H1 (cell line): ENCODE measurements at regions not wholly inside any gene's neighbourhood (a gene's known extent, or its start where the extent isn't known, plus 50 kb on each side); places are given as distances from the start of the nearest gene placed in this dataset.

Source experiments
- CTCF ChIA-PET: fragments of 300-600 bp; sonication (Branson Sonifier 250); formaldehyde crosslinking; loops from one replicate; lab custom pipeline; 2021; ENCODE audit not compliant: partially characterized antibody; lab: Charles Lee
- POLR2A ChIA-PET: fragments of 300-600 bp; sonication (Branson Sonifier 250); formaldehyde crosslinking; loops from one replicate; lab custom pipeline; 2021; ENCODE audit warnings: inconsistent platforms; ENCODE audit not compliant: partially characterized antibody; lab: Charles Lee
- DNase-seq, 2 experiments: peaks; one replicate each; pipeline versions ENCODE4 v3.0.0 to v3.0.0-alpha.2; 2010 to 2022; ENCODE audit warnings: low spot score in 2 of 2, low read depth in 1 of 2, mixed read lengths in 1 of 2
- FAIRE-seq: peaks from 2 replicates; lab custom pipeline; 2011; peaks lifted over from hg19 to GRCh38; lab: Jason Lieb, UNC
- H2AFZ ChIP-seq: 2 replicates; pipeline ENCODE4 v1.8.1; 2012; ENCODE audit warnings: low read length, inconsistent platforms
- H2AK5ac ChIP-seq: 2 replicates; pipeline ENCODE4 v1.6.1; 2013; ENCODE audit warnings: low read depth, low read length
- H2BK120ac ChIP-seq: replicated peaks from 2 replicates; pipeline ENCODE3; 2013; ENCODE audit warnings: low read depth, low read length, inconsistent platforms
- H2BK12ac ChIP-seq: 2 replicates; pipeline ENCODE4 v1.6.1; 2013; ENCODE audit warnings: low read depth, low read length
- H2BK15ac ChIP-seq: 2 replicates; pipeline ENCODE4 v1.6.1; 2013; ENCODE audit warnings: low read length
- H2BK20ac ChIP-seq: 2 replicates; pipeline ENCODE4 v1.6.1; 2013; ENCODE audit warnings: low read length
- H2BK5ac ChIP-seq: 2 replicates; pipeline ENCODE4 v1.6.1; 2013; ENCODE audit warnings: low read depth, low read length
- H3K14ac ChIP-seq: 2 replicates; pipeline ENCODE4 v1.6.1; 2013; ENCODE audit warnings: inconsistent platforms; ENCODE audit not compliant: insufficient read length
- H3K18ac ChIP-seq: 2 replicates; pipeline ENCODE4 v1.6.1; 2013; ENCODE audit warnings: low read length; ENCODE audit errors: extremely low read depth
- H3K23ac ChIP-seq: 2 replicates; pipeline ENCODE4 v1.6.1; 2013; ENCODE audit warnings: inconsistent platforms; ENCODE audit not compliant: insufficient read length
- H3K23me2 ChIP-seq: 2 replicates; pipeline ENCODE4 v1.6.1; 2013; ENCODE audit warnings: low read depth, low read length
- H3K27ac ChIP-seq: 2 replicates; pipeline ENCODE4 v1.6.1; 2011; ENCODE audit warnings: low read depth, low read length, inconsistent platforms
- H3K27me3 ChIP-seq, 4 experiments: replicated peaks in 1 of 4; 1 replicate in 1 of 4; 2 replicates in 3 of 4; pipeline versions ENCODE4 v1.6.1 to v1.8.1; 2011 to 2013; ENCODE audit warnings: low read length in 3 of 4, mild to moderate bottlenecking in 3 of 4, inconsistent platforms in 2 of 4, mixed read lengths in 2 of 4, moderate library complexity in 1 of 4; ENCODE audit not compliant: control insufficient read depth in 3 of 4, insufficient read depth in 3 of 4; ENCODE audit errors: extremely low read depth in 1 of 4
- H3K36me3 ChIP-seq, 4 experiments: 2 replicates each; pipeline versions ENCODE4 v1.6.1 to v1.8.1; 2011 to 2013; ENCODE audit warnings: mild to moderate bottlenecking in 4 of 4, low read length in 3 of 4, moderate library complexity in 2 of 4, control low read depth in 1 of 4, inconsistent platforms in 1 of 4; ENCODE audit not compliant: insufficient read depth in 4 of 4, control insufficient read depth in 2 of 4
- H3K4ac ChIP-seq: replicated peaks from 2 replicates; pipeline ENCODE3; 2013; ENCODE audit warnings: low read length, low read depth, mixed read lengths, inconsistent platforms; ENCODE audit not compliant: insufficient read length
- H3K4me1 ChIP-seq, 4 experiments: replicated peaks in 1 of 4; 1 replicate in 1 of 4; 2 replicates in 3 of 4; pipeline versions ENCODE4 v1.6.1 to v1.8.1; 2011 to 2013; ENCODE audit warnings: low read length in 3 of 4, inconsistent platforms in 2 of 4, mixed read lengths in 1 of 4; ENCODE audit not compliant: insufficient read depth in 4 of 4, control insufficient read depth in 3 of 4
- H3K4me2 ChIP-seq, 2 experiments: 2 replicates each; pipeline versions ENCODE4 v1.6.1 to v1.8.1; 2011 to 2013; ENCODE audit warnings: low read depth in 2 of 2, low read length in 2 of 2, control low read depth in 1 of 2, inconsistent platforms in 1 of 2, mild to moderate bottlenecking in 1 of 2; ENCODE audit not compliant: insufficient read depth in 1 of 2
- H3K4me3 ChIP-seq, 4 experiments: fragments of 200-600, 300-600 bp in 1 of 4; sonication (generic), shearing (Covaris generic), sonication (Bioruptor Twin) in 1 of 4; 2 replicates each; pipeline versions ENCODE4 v1.5.1 to v1.8.1; 2011 to 2016; ENCODE audit warnings: low read length in 4 of 4, low read depth in 3 of 4, control low read depth in 2 of 4, inconsistent platforms in 2 of 4, mild to moderate bottlenecking in 2 of 4, mixed read lengths in 1 of 4, moderate library complexity in 1 of 4; ENCODE audit not compliant: insufficient read depth in 2 of 4; ENCODE audit errors: extremely low read depth in 1 of 4
- H3K56ac ChIP-seq: replicated peaks from 2 replicates; pipeline ENCODE3; 2013; ENCODE audit warnings: low read depth, mild to moderate bottlenecking, mixed read lengths, low read length, inconsistent platforms; ENCODE audit not compliant: insufficient read length
- H3K79me1 ChIP-seq: 2 replicates; pipeline ENCODE4 v1.6.1; 2013; ENCODE audit warnings: low read depth, low read length, control low read depth
- H3K79me2 ChIP-seq, 2 experiments: 2 replicates each; pipeline versions ENCODE4 v1.6.1 to v1.8.1; 2012 to 2013; ENCODE audit warnings: low read length in 2 of 2, mild to moderate bottlenecking in 2 of 2, inconsistent platforms in 1 of 2; ENCODE audit not compliant: insufficient read depth in 2 of 2, control insufficient read depth in 1 of 2
- H3K9ac ChIP-seq, 4 experiments: replicated peaks in 1 of 4; 1 replicate in 1 of 4; 2 replicates in 3 of 4; pipeline versions ENCODE4 v1.6.1 to v1.8.1; 2011 to 2013; ENCODE audit warnings: low read depth in 3 of 4, low read length in 3 of 4, control low read depth in 2 of 4, mild to moderate bottlenecking in 2 of 4, moderate library complexity in 2 of 4, inconsistent platforms in 1 of 4; ENCODE audit errors: extremely low read depth in 1 of 4
- H3K9me3 ChIP-seq, 2 experiments: 2 replicates each; pipeline versions ENCODE4 v1.6.1 to v1.8.1; 2012 to 2013; ENCODE audit warnings: mild to moderate bottlenecking in 2 of 2, moderate library complexity in 2 of 2, control low read depth in 1 of 2, inconsistent platforms in 1 of 2, low read depth in 1 of 2, low read length in 1 of 2, mixed read lengths in 1 of 2; ENCODE audit not compliant: insufficient read depth in 2 of 2
- H4K20me1 ChIP-seq, 2 experiments: replicated peaks in 1 of 2; 2 replicates each; pipeline versions ENCODE3 to v1.8.1; 2011 to 2013; ENCODE audit warnings: inconsistent platforms in 2 of 2, low read length in 2 of 2, mild to moderate bottlenecking in 1 of 2; ENCODE audit not compliant: insufficient read depth in 2 of 2, control insufficient read depth in 1 of 2
- H4K5ac ChIP-seq: 2 replicates; pipeline ENCODE4 v1.6.1; 2013; ENCODE audit warnings: low read length, low read depth, mixed read lengths, inconsistent platforms; ENCODE audit not compliant: insufficient read length
- H4K8ac ChIP-seq: 2 replicates; pipeline ENCODE4 v1.8.0; 2013; ENCODE audit warnings: mild to moderate bottlenecking, moderate library complexity, low read length, inconsistent platforms; ENCODE audit not compliant: insufficient read depth; ENCODE audit errors: extremely low read depth
- H4K91ac ChIP-seq: replicated peaks from 2 replicates; pipeline ENCODE3; 2013; ENCODE audit warnings: low read length, mixed read lengths, inconsistent platforms; ENCODE audit not compliant: insufficient read length
- ASH2L ChIP-seq: fragments of 200-600, 300-600 bp; sonication (generic); IDR thresholded peaks from one replicate; pipeline ENCODE4 v1.7.1; 2017; ENCODE audit warnings: low read length
- CBX5 ChIP-seq: fragments of 300-800, 300-1000 bp; sonication (generic); IDR thresholded peaks from 2 replicates; pipeline ENCODE4 v1.7.1; 2016; ENCODE audit warnings: antibody characterized with exemption, low read length, low read depth
- CREB1 ChIP-seq: IDR thresholded peaks from 2 replicates; pipeline ENCODE4 v1.6.1; 2012; ENCODE audit warnings: inconsistent platforms
- EP300 ChIP-seq, 2 experiments: IDR thresholded peaks; 1 replicate in 1 of 2; 2 replicates in 1 of 2; pipeline ENCODE4 v1.6.1; 2011 to 2012; ENCODE audit warnings: low read depth in 2 of 2, low read length in 2 of 2, mild to moderate bottlenecking in 2 of 2, borderline replicate concordance in 1 of 2, inconsistent platforms in 1 of 2, moderate library complexity in 1 of 2
- GABPA ChIP-seq: IDR thresholded peaks from 2 replicates; pipeline ENCODE4 v1.6.1; 2011; ENCODE audit warnings: mild to moderate bottlenecking, low read length, moderate library complexity, borderline replicate concordance; ENCODE audit not compliant: insufficient read depth
- HDAC2 ChIP-seq, 2 experiments: fragments of 300-600 bp in 1 of 2; sonication (generic) in 1 of 2; IDR thresholded peaks; 2 replicates each; pipeline ENCODE4 v1.6.1; 2011 to 2012; ENCODE audit warnings: low read depth in 2 of 2, low read length in 2 of 2, mild to moderate bottlenecking in 2 of 2, moderate library complexity in 2 of 2, borderline replicate concordance in 1 of 2, inconsistent platforms in 1 of 2
- PHF8 ChIP-seq: fragments of 200-600 bp; sonication (generic); conservative IDR thresholded peaks from 2 replicates; pipeline ENCODE4 v1.7.1; 2012; ENCODE audit warnings: low read depth, mild to moderate bottlenecking, inconsistent platforms, low read length, moderate library complexity
- POU5F1 ChIP-seq: IDR thresholded peaks from 2 replicates; pipeline ENCODE4 v1.6.1; 2011; ENCODE audit warnings: low read depth, mild to moderate bottlenecking, low read length, moderate library complexity
- SIRT6 ChIP-seq: IDR thresholded peaks from one replicate; pipeline ENCODE4 v1.7.1; 2012; ENCODE audit warnings: low read length, inconsistent platforms
- SP1 ChIP-seq: IDR thresholded peaks from 2 replicates; pipeline ENCODE4 v1.6.1; 2011; ENCODE audit warnings: low read depth, low read length
- TBP ChIP-seq: IDR thresholded peaks from 2 replicates; pipeline ENCODE4 v1.6.1; 2011; ENCODE audit warnings: low read depth, low read length, improper control_type of control experiment
- WGBS, 2 experiments: shearing (Covaris generic) in 1 of 2; methylation state at CpG; one replicate each; pipeline versions ENCODE4 v1.1.6 to v1.1.7; 2013 to 2015; ENCODE audit warnings: low lambda C conversion rate in 2 of 2, mixed read lengths in 2 of 2, inconsistent platforms in 1 of 2, low coverage in 1 of 2, missing lambda C conversion rate in 1 of 2; ENCODE audit not compliant: insufficient replicate concordance in 2 of 2, insufficient coverage in 1 of 2, insufficient read length in 1 of 2; ENCODE audit errors: extremely low coverage in 1 of 2, missing lambda C conversion rate in 1 of 2; 5-methylcytosine and 5-hydroxymethylcytosine counted together
- TF ChIP-seq, protein P1 (sequence below): IDR thresholded peaks from 2 replicates; pipeline ENCODE4 v1.6.1; 2012; ENCODE audit warnings: inconsistent platforms

DNA sequence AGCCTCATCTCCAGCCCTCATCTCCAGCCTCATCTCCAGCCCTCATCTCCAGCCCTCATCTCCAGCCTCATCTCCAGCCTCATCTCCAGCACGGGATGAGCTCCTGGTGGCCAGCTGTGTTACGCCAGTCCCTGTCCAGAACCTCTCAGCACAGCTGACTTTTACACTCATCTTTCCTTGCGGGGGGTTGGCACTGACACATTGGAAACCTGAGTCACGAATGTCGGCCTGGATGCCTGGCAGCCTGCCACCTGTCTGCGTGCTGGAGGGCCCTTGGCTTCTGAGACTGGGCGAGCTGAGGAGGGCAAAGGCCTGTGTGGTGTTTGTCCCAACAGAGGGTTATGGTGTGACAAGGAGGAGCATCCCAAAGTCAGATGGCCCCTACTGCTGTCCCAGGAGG, 66.1 kb upstream of the HGFAC start:
- Histone ChIP-seq H3K27me3 (peaks cover 0 to 9% (median 8%) of the 10 kb centered on the region in 4 experiments; a peak in 3 of 7 replicates), H3K4me2 (no peak overlapping the region), H3K14ac (no peak overlapping the region), H2BK5ac (no peak overlapping the region), H3K4me3 (no peak overlapping the region), H3K23me2 (no peaks in the 10 kb centered on the region; the same call in 1 of the 2 replicates), H3K36me3 (no peaks in the 10 kb centered on the region; a peak in 1 of 8 replicates), H4K8ac (no peak overlapping the region), H2AK5ac (no peak overlapping the region), H3K27ac (no peak overlapping the region), H4K20me1 (peaks cover 5 to 11% of the 10 kb centered on the region in 2 experiments), H3K9me3 (peaks cover 11 to 12% of the 10 kb centered on the region in 2 experiments), H2BK20ac (no peak overlapping the region), H2AFZ (no peak overlapping the region), H2BK12ac (no peak overlapping the region), H3K56ac (no peak overlapping the region), H3K18ac (no peak overlapping the region), H3K79me1 (peaks cover 4% of the 10 kb centered on the region), H2BK15ac (no peak overlapping the region), H3K4me1 (peaks cover 3 to 16% (median 11%) of the 10 kb centered on the region in 4 experiments), H3K79me2 (no peaks in the 10 kb centered on the region), H4K91ac (no peak overlapping the region), H2BK120ac (no peak overlapping the region), H3K4ac (no peak overlapping the region), H3K9ac (no peak overlapping the region), H4K5ac (no peak overlapping the region), H3K23ac (no peak overlapping the region)
- CTCF ChIA-PET: interaction anchor here (0.7 kb wide), 2 partner anchors 52 to 368 kb away, joined by 4 read pairs; no protein-coding TSS in a partner anchor
- FAIRE-seq: no peak
- POLR2A ChIA-PET: no interaction called here
- WGBS, 2 experiments: 90% methylated on average over 7 of the region's 7 CpGs; no CpG with 5 or more reads in 1 of the 2 experiments
- DNase-seq: no peak
- no peak for TF ChIP-seq POU5F1
- TF ChIP-seq SP1: no peak
- TF ChIP-seq SIRT6: no peak
- no peak for TF ChIP-seq GABPA
- TF ChIP-seq HDAC2 (IDR thresholded peaks at IDR 0.05; ENCODE audit: borderline replicate concordance in 1 of 2, low read depth in 2 of 2, low read length in 2 of 2): no peak
- TF ChIP-seq, protein P1, sequence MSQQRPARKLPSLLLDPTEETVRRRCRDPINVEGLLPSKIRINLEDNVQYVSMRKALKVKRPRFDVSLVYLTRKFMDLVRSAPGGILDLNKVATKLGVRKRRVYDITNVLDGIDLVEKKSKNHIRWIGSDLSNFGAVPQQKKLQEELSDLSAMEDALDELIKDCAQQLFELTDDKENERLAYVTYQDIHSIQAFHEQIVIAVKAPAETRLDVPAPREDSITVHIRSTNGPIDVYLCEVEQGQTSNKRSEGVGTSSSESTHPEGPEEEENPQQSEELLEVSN: no peak
- no peak for TF ChIP-seq ASH2L
- no peak for TF ChIP-seq EP300 (IDR thresholded peaks at IDR 0.05; ENCODE audit: borderline replicate concordance in 1 of 2, low read depth in 2 of 2, low read length in 2 of 2)
- no peak for TF ChIP-seq CBX5
- TF ChIP-seq CREB1: no peak
- TF ChIP-seq TBP: no peak
- no peak for TF ChIP-seq PHF8
